ENCODE measurements at regions not wholly inside any gene's neighbourhood (a gene's known extent, or its start where the extent isn't known, plus 50 kb on each side); places are given as distances from the start of the nearest gene placed in this dataset.

DNA sequence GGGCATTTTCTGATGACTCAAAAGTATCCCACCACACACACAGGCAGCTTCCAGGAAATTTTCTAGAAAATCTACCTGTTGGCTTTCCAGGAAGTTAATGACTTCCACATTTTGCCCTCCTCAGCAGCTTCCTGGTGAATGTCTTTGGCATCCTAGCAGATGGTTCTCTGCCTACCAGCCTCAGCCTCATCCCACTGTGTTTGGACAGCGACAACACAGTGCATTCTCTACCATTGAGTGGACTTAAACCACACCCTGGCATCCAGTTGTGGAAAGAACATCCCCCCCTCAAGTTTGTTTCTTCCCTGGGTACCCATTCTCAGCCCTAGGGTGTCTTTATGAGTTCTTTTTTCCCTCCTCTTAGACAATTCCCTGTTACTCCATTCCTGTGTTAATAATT is 50.8 kb upstream of the GADL1 start:
- Mint-ChIP-seq H3K27me3 (no peaks in the 10 kb centered on the region), H3K4me1 (peaks cover 4% of the 10 kb centered on the region), H3K9me3 (peaks cover 17% of the 10 kb centered on the region), H3K36me3 (ENCODE audit: low read depth) (no peaks in the 10 kb centered on the region), H3K27ac (no peak overlapping the region), H3K4me3 (no peak overlapping the region)
- intact Hi-C loops (cut with micrococcal nuclease) = no loop called here
- DNase-seq = no peak

DNA sequence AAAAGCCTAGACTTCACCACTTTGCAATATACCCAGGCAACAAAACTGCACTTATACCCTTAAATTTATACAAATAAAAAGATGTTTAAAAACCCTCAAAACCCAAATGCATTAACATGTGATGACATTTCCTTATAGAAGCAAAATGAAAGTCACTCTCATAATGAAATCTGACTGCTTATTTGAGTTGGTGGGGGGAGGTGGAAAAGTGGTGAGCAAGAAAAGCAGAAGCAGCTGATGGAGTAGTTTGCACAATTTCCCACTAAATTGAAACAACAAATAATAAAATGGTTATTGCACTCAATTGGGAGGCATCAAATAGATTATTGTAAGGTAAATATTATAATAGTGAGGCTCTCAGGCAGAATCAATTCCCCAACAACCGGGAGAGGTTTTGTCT is 54.0 kb upstream of the GADL1 start:
- no peak overlapping the region for H3K4me3 Mint-ChIP-seq
- no peak overlapping the region for H3K27ac Mint-ChIP-seq
- H3K36me3 Mint-ChIP-seq (ENCODE audit: low read depth) = no peaks in the 10 kb centered on the region
- intact Hi-C loops (cut with micrococcal nuclease) = no loop called here
- DNase-seq = no peak
- no peaks in the 10 kb centered on the region for H3K27me3 Mint-ChIP-seq
- H3K4me1 Mint-ChIP-seq = no peaks in the 10 kb centered on the region
- H3K9me3 Mint-ChIP-seq = peaks cover 13% of the 10 kb centered on the region

DNA sequence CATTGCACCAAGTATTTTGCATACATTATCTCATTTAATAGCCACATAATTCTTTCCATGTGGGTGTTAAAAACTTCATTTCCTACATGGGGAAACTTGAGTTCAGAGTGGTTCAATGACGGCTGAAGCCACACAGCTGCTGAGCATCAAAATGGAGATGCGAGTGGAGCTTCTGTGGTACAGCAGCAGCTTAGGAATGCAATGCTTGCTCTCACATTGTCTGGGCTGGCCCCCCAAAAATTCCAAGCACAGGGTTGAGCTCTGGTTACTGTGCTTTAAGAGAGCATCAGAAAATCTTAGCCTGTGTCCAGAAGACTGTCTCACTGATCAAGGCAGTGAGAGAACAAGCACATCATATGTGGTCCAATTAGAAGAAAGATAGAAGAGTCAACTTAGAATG is 57.4 kb upstream of the GADL1 start:
- Mint-ChIP-seq H3K27me3 (peaks cover 4% of the 10 kb centered on the region), H3K27ac (no peak overlapping the region), H3K4me3 (no peak overlapping the region), H3K4me1 (no peaks in the 10 kb centered on the region), H3K36me3 (ENCODE audit: low read depth) (no peaks in the 10 kb centered on the region), H3K9me3 (peaks cover 11% of the 10 kb centered on the region)
- DNase-seq = no peak
- intact Hi-C loops (cut with micrococcal nuclease) = no loop called here

DNA sequence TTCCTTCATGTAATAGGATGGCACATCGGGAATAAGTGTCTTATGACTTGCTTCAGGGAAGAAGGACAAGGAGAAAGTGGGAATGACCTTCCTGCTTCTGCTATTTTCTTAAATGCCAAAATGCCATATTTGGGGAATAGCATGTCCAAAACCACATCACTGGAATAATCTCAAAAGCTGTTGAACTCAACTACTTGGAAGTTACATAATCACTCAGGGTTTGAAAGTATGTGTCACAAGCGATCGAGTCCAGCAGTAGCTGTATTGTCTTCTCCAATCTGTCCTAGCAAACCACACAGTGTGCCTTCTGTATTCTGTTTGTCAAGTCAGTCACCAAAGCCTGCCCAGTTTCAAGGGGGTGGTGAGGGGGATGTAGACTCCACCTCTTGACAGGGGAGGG is 58.3 kb upstream of the GADL1 start:
- H3K27ac Mint-ChIP-seq = no peak overlapping the region
- H3K9me3 Mint-ChIP-seq = peaks cover 3% of the 10 kb centered on the region
- H3K4me3 Mint-ChIP-seq = no peak overlapping the region
- peaks cover 4% of the 10 kb centered on the region for H3K27me3 Mint-ChIP-seq
- no peak for DNase-seq
- intact Hi-C loops (cut with micrococcal nuclease) = no loop called here
- H3K36me3 Mint-ChIP-seq (ENCODE audit: low read depth) = no peaks in the 10 kb centered on the region
- no peaks in the 10 kb centered on the region for H3K4me1 Mint-ChIP-seq

DNA sequence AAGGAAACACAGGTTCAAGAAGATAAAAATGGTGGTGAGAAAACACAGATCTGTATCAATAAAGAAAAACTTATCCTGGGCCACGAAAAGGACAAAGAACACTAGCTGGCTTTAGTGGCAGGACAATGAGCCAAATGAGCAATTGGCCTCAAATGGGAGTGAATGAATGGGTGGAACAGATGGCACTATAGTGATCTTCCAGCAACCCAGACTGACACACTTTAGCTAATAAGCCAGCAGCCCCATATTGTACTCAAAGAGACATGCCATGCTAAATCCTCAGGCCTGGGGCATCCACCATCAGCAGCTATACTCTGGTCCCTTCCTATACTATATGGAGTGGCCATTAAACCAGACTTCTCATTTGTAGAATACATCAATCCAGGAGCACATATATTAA is 60.0 kb upstream of the GADL1 start:
- Mint-ChIP-seq H3K27ac (no peak overlapping the region), H3K36me3 (ENCODE audit: low read depth) (no peaks in the 10 kb centered on the region), H3K9me3 (peaks cover 3% of the 10 kb centered on the region), H3K4me1 (no peaks in the 10 kb centered on the region), H3K4me3 (no peak overlapping the region), H3K27me3 (peaks cover 4% of the 10 kb centered on the region)
- intact Hi-C loops (cut with micrococcal nuclease) = no loop called here
- DNase-seq = no peak

DNA sequence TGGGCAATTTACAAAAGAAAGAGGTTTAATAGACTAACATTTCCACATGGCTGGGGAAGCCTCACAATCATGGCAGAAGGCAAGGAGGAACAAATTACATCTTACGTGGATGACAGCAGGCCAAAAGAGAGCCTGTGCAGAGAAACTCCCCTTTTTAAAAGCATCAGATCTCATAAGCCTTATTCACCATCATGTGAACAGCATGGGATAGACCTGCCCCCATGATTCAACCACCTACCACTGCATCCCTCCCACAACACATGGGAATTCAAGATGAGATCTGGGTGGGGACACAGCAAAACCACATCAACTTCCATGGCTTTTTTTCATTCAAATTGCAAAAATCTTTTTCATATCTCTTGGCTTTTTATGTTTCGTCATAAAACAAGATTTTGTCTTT is 67.6 kb upstream of the GADL1 start:
- peaks cover 25% of the 10 kb centered on the region for H3K9me3 Mint-ChIP-seq
- no peak overlapping the region for H3K27ac Mint-ChIP-seq
- no peak overlapping the region for H3K4me3 Mint-ChIP-seq
- peaks cover 7% of the 10 kb centered on the region for H3K27me3 Mint-ChIP-seq
- intact Hi-C loops (cut with micrococcal nuclease) = no loop called here
- peaks cover 2% of the 10 kb centered on the region for H3K36me3 Mint-ChIP-seq (ENCODE audit: low read depth)
- DNase-seq = no peak
- H3K4me1 Mint-ChIP-seq = peaks cover 19% of the 10 kb centered on the region

DNA sequence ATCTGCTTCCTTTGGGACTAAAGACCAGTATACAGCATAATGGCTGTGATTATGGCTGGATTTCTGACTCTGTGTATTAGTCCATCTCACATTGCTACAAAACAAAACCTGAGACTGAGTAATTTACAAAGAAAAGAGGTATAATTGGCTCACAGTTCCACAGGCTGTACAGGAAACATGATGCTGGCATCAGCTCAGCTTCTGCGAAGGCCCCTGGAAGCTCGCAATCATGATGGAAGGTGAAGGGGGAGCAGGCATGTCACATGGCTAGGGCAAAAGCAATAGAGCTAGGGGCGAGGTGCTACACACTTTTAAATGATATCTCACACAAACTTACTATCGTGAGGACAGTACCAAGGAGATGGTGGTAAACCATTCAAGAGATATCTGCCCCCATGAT is 68.0 kb upstream of the GADL1 start:
- H3K27me3 Mint-ChIP-seq = peaks cover 10% of the 10 kb centered on the region
- H3K27ac Mint-ChIP-seq = no peak overlapping the region
- H3K4me1 Mint-ChIP-seq = peaks cover 19% of the 10 kb centered on the region
- intact Hi-C loops (cut with micrococcal nuclease) = no loop called here
- H3K36me3 Mint-ChIP-seq (ENCODE audit: low read depth) = peaks cover 2% of the 10 kb centered on the region
- DNase-seq = no peak
- peaks cover 25% of the 10 kb centered on the region for H3K9me3 Mint-ChIP-seq
- no peak overlapping the region for H3K4me3 Mint-ChIP-seq

DNA sequence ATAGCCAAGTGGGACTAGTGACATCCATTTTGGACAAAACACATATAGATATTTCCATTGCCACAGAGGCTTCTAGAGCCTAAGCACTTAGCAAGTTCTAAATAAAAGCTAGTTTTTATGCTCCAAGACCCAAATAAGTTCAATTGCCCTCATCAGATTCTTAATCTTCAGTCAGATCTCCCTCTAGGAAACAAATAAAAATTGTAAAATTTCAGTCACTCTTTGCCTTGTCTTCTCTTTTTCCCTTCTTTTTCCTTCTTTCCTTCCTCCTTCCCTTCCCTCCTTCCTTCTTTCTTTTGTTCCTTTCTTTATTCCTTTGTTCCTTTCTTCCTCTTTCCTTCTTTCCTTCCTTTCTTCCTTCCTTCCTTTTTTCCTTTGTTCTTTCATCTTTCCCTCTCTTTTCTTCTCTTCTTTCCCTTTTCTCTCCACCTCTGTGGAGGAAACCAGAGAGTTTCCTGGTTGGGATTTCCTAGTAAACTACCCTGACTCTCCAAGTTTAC is 68.8 kb upstream of the GADL1 start:
- intact Hi-C loops (cut with micrococcal nuclease) = no loop called here
- Mint-ChIP-seq H3K4me3 (no peak overlapping the region), H3K27me3 (peaks cover 13% of the 10 kb centered on the region), H3K36me3 (ENCODE audit: low read depth) (peaks cover 2% of the 10 kb centered on the region), H3K9me3 (peaks cover 25% of the 10 kb centered on the region), H3K4me1 (peaks cover 19% of the 10 kb centered on the region), H3K27ac (no peak overlapping the region)
- no peak for DNase-seq

DNA sequence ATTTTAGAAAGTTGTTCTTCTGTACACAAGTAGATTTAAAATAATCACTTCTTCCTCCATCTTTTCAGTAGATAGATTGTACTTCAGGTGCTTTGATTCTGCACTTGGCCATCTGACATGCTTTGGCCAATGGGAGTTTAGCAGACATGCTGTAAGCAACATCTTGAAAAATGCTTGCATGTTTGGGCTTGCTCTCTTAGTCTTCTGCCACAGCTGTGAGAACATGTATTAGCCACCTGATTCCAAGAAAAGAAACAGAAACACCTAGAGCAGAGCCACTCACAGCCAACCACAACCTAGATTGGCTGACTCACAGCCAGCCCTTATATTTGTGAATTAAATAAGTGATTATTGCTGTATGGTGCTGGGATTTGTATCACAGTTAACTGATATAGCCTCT is 70.2 kb upstream of the GADL1 start:
- H3K4me3 Mint-ChIP-seq = no peak overlapping the region
- H3K36me3 Mint-ChIP-seq (ENCODE audit: low read depth) = peaks cover 2% of the 10 kb centered on the region
- H3K27ac Mint-ChIP-seq = peak overlapping the region; percentile 18
- intact Hi-C loops (cut with micrococcal nuclease) = no loop called here
- peaks cover 25% of the 10 kb centered on the region for H3K9me3 Mint-ChIP-seq
- DNase-seq = peak; percentile 77
- peaks cover 19% of the 10 kb centered on the region for H3K4me1 Mint-ChIP-seq
- H3K27me3 Mint-ChIP-seq = peaks cover 16% of the 10 kb centered on the region

DNA sequence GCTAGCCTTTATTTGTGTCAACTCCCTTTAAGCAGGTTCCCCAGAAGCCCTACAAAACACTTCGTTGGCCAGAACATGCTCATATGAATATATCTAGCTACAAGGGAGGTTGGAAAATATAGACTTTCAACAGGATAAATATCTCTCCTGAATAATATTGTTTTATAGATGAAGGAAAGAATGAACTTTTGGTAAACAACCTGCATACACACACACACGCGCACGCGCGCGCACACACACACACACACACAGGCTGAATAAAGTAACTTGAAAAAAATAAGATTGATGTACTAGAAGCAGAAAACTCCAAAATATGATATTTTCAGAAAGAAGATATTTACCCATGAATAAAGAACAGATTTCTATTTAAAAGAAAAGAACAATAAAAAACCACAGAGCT is 72.4 kb upstream of the GADL1 start:
- Mint-ChIP-seq H3K27me3 (peaks cover 16% of the 10 kb centered on the region), H3K36me3 (ENCODE audit: low read depth) (peaks cover 2% of the 10 kb centered on the region), H3K27ac (no peak overlapping the region), H3K4me1 (peaks cover 19% of the 10 kb centered on the region), H3K4me3 (no peak overlapping the region), H3K9me3 (peaks cover 20% of the 10 kb centered on the region)
- DNase-seq = no peak
- intact Hi-C loops (cut with micrococcal nuclease) = no loop called here

DNA sequence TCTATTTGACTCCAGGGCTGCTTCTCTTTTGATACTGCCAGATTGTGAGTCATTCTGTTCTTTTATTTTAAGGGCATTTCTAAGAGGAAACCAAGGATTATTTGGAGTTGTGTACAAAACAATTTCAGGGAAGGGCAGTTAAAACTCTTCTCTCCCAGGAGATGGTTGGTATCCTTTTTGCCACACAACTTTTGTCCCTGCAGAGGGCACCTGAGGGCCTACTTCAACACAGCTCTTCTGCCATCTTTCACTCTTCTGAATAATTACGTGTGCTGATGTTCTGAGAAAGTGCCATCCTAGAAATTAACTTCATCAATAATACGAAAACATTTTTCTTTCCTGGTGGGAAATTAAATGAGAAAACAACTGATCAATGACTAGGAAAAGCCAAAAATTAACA is 75.7 kb upstream of the GADL1 start:
- Mint-ChIP-seq H3K4me3 (no peak overlapping the region), H3K36me3 (ENCODE audit: low read depth) (no peaks in the 10 kb centered on the region), H3K4me1 (peaks cover under 1% of the 10 kb centered on the region), H3K27ac (no peak overlapping the region), H3K27me3 (peaks cover 16% of the 10 kb centered on the region), H3K9me3 (peaks cover 5% of the 10 kb centered on the region)
- DNase-seq = no peak
- intact Hi-C loops (cut with micrococcal nuclease) = no loop called here

DNA sequence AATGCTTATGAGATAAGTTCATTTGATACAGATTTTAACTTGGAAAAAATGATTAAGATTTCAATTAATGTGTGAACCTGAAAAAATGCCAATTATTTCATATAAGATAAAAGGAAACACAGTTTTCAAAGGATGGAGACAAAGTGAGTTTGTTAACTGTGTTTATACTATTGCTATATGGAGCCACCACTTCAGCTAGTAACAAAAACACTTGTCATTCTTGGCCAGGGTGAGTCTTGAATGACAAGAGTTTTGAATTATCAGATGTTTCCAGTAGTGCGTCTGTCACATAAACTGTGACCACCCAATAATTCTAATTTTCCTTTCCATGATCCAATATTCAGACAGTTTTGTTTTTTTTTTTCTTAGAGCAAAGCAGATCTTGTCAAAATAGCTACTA is 78.0 kb upstream of the GADL1 start:
- Mint-ChIP-seq H3K36me3 (ENCODE audit: low read depth) (no peaks in the 10 kb centered on the region), H3K4me3 (no peak overlapping the region), H3K27ac (no peak overlapping the region), H3K9me3 (no peaks in the 10 kb centered on the region), H3K27me3 (peaks cover 6% of the 10 kb centered on the region), H3K4me1 (no peaks in the 10 kb centered on the region)
- no peak for DNase-seq
- intact Hi-C loops (cut with micrococcal nuclease) = no loop called here

DNA sequence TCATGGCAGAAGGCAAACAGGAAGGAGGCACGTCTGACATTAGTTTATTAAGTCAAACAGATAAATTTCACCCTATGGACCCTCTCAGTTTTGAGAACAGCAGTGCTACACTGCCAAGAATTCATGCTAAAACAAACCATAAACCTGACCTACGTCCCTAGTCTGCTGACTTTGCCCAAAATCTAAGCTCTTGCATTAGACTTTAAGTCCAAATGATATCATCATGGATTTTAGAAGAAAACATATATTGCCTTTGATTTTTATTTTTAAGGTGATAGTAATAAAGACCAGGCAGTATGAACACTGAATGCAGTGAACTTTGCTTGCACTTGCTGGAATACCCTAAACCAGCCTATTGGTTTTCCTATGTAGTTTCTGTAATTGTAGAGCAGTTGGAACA is 79.6 kb upstream of the GADL1 start:
- DNase-seq = no peak
- H3K27me3 Mint-ChIP-seq = peaks cover 2% of the 10 kb centered on the region
- H3K9me3 Mint-ChIP-seq = peaks cover 4% of the 10 kb centered on the region
- intact Hi-C loops (cut with micrococcal nuclease) = no loop called here
- no peak overlapping the region for H3K4me3 Mint-ChIP-seq
- H3K27ac Mint-ChIP-seq = no peak overlapping the region
- no peaks in the 10 kb centered on the region for H3K4me1 Mint-ChIP-seq
- H3K36me3 Mint-ChIP-seq (ENCODE audit: low read depth) = no peaks in the 10 kb centered on the region

DNA sequence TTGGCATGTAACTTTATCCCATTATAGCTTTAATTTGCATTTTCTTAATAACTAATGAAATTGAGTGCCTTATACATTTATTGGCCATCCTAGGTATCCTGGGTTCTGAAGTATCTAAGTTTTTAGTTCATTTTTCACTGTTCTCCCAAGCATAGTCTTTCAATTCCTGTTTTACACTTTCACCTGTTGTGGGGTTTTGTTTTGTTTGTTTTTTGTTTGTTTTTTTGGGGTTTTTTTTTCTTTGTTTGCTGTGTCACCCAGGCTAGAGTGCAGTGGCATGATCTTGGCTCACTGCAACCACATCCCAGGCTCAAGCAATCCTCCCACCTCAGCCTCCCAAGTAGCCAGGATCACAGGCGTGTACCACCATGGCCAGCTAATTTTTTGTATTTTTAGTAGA is 83.1 kb upstream of the GADL1 start:
- Mint-ChIP-seq H3K4me3 (no peak overlapping the region), H3K36me3 (ENCODE audit: low read depth) (no peaks in the 10 kb centered on the region), H3K9me3 (peaks cover 8% of the 10 kb centered on the region), H3K27me3 (peaks cover 2% of the 10 kb centered on the region), H3K27ac (no peak overlapping the region), H3K4me1 (no peaks in the 10 kb centered on the region)
- DNase-seq = no peak
- intact Hi-C loops (cut with micrococcal nuclease) = no loop called here

DNA sequence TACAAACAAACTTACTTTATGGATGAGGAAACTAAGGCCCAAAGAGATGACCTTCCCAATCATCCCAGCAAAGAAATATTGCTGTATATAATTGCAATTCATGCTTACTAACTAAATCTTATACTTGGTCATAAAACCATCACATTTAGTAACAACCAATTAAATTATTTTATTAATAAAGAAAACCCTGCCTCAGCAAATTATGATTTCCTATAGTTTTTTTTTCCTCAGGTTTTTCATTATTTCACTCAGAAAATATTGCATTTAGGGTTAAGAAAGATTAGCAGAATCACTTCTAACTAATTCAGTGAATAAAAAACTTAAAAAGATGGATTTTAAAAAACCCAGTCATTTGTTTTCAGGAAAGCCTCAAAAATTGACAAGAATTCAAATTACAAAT is 86.5 kb upstream of the GADL1 start:
- Mint-ChIP-seq H3K4me1 (no peaks in the 10 kb centered on the region), H3K9me3 (peaks cover 9% of the 10 kb centered on the region), H3K27ac (no peak overlapping the region), H3K27me3 (peaks cover 9% of the 10 kb centered on the region), H3K4me3 (no peak overlapping the region), H3K36me3 (ENCODE audit: low read depth) (no peaks in the 10 kb centered on the region)
- intact Hi-C loops (cut with micrococcal nuclease) = no loop called here
- DNase-seq = no peak
